ENCODE measurements at regions not wholly inside any gene's neighbourhood (a gene's known extent, or its start where the extent isn't known, plus 50 kb on each side); places are given as distances from the start of the nearest gene placed in this dataset.

DNA sequence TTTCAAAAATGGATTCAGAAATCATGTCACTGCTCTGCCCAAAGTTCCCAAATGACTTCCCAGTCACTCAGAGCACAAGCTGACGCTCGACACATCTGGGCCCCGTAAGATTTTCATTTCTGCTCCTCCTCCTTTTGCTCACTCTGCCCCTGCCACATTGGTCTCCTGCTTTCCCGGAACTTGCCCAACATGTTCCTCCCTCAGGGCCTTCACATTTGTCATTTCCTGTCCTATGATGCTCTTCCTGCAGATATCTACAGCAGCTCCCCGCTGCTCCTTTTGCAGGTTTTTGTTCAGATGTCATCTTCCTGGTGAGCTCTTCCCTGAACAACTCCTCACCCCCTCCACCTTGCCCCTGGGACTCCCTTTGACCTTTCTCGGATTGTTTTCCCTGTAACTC lies 58.5 kb upstream of the IVNS1ABP start:
- in situ Hi-C loops (cut with HindIII; ENCODE audit: extremely low pct_ligation_motif_present, low pct_unique_long_range_greater_than_20kb) (no loop called here), intact Hi-C loops (cut with micrococcal nuclease; ENCODE audit: unreplicated experiment) (no loop called here)
- ChIA-PET POLR2A (no interaction called here), CTCF (ENCODE audit: low intra/inter-chr PET ratio, low total read pairs) (no interaction called here)
- Histone ChIP-seq H3K4me3 (replicated peaks in 1 of 3; ENCODE audit: insufficient read depth in 1 of 3, low read depth in 2 of 3, low read length in 3 of 3) (no peak overlapping the region), H3K27ac (ENCODE audit: extremely low read length, insufficient read depth, low read length) (no peak overlapping the region), H4K20me1 (ENCODE audit: insufficient read depth, low read length) (no peaks in the 10 kb centered on the region), H3K27me3 (ENCODE audit: control insufficient read depth in 1 of 2, insufficient read depth in 2 of 2, low read length in 2 of 2) (no peaks in the 10 kb centered on the region), H2AFZ (ENCODE audit: low read length) (no peak overlapping the region), H3K4me1 (ENCODE audit: insufficient read depth, low read length) (no peaks in the 10 kb centered on the region), H3K36me3 (replicated peaks in 1 of 2; ENCODE audit: control insufficient read depth in 1 of 2, insufficient read depth in 2 of 2, low read length in 2 of 2) (no peaks in the 10 kb centered on the region), H3K9ac (ENCODE audit: insufficient read depth, low read depth, low read length) (no peak overlapping the region), H3K79me2 (ENCODE audit: insufficient read depth, low read length) (no peaks in the 10 kb centered on the region), H3K9me3 (ENCODE audit: low read length) (no peaks in the 10 kb centered on the region), H3K4me2 (ENCODE audit: low read depth, low read length) (no peak overlapping the region)
- no peak for ATAC-seq
- DNase-seq (ENCODE audit: low spot score) = no peak
- no TSS peak for BruUV-seq (replicated peaks)
- no peak for FAIRE-seq
- WGBS (ENCODE audit: low lambda C conversion rate) = 48% methylated on average over 6 of the region's 6 CpGs
- TF ChIP-seq TCF7 (IDR thresholded peaks at IDR 0.05; ENCODE audit: low read depth) (no peak), ZNF7 (CRISPR knock-in tag; IDR thresholded peaks at IDR 0.05) (no peak), TARDBP (CRISPR knock-in tag; IDR thresholded peaks at IDR 0.05) (no peak), ATM (IDR thresholded peaks at IDR 0.05; ENCODE audit: borderline replicate concordance) (no peak), EP300 (IDR thresholded peaks at IDR 0.05; ENCODE audit: low read depth in 2 of 2, low read length in 2 of 2) (no peak), EP300 (CRISPR knock-in tag; IDR thresholded peaks at IDR 0.05; ENCODE audit: borderline replicate concordance) (no peak), EEA1 (CRISPR knock-in tag; IDR thresholded peaks at IDR 0.05; ENCODE audit: borderline replicate concordance) (no peak), GATAD1 (CRISPR knock-in tag; IDR thresholded peaks at IDR 0.05) (no peak), NFE2 (CRISPR knock-in tag; IDR thresholded peaks at IDR 0.05) (no peak)
- TF ChIP-seq, protein P1, sequence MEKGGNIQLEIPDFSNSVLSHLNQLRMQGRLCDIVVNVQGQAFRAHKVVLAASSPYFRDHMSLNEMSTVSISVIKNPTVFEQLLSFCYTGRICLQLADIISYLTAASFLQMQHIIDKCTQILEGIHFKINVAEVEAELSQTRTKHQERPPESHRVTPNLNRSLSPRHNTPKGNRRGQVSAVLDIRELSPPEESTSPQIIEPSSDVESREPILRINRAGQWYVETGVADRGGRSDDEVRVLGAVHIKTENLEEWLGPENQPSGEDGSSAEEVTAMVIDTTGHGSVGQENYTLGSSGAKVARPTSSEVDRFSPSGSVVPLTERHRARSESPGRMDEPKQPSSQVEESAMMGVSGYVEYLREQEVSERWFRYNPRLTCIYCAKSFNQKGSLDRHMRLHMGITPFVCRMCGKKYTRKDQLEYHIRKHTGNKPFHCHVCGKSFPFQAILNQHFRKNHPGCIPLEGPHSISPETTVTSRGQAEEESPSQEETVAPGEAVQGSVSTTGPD (CRISPR knock-in tag; IDR thresholded peaks at IDR 0.05) = no peak
- TF ChIP-seq, protein P2, sequence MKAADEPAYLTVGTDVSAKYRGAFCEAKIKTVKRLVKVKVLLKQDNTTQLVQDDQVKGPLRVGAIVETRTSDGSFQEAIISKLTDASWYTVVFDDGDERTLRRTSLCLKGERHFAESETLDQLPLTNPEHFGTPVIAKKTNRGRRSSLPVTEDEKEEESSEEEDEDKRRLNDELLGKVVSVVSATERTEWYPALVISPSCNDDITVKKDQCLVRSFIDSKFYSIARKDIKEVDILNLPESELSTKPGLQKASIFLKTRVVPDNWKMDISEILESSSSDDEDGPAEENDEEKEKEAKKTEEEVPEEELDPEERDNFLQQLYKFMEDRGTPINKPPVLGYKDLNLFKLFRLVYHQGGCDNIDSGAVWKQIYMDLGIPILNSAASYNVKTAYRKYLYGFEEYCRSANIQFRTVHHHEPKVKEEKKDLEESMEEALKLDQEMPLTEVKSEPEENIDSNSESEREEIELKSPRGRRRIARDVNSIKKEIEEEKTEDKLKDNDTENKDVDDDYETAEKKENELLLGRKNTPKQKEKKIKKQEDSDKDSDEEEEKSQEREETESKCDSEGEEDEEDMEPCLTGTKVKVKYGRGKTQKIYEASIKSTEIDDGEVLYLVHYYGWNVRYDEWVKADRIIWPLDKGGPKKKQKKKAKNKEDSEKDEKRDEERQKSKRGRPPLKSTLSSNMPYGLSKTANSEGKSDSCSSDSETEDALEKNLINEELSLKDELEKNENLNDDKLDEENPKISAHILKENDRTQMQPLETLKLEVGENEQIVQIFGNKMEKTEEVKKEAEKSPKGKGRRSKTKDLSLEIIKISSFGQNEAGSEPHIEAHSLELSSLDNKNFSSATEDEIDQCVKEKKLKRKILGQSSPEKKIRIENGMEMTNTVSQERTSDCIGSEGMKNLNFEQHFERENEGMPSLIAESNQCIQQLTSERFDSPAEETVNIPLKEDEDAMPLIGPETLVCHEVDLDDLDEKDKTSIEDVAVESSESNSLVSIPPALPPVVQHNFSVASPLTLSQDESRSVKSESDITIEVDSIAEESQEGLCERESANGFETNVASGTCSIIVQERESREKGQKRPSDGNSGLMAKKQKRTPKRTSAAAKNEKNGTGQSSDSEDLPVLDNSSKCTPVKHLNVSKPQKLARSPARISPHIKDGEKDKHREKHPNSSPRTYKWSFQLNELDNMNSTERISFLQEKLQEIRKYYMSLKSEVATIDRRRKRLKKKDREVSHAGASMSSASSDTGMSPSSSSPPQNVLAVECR (CRISPR knock-in tag; IDR thresholded peaks at IDR 0.05; ENCODE audit: borderline replicate concordance) = no peak
- TF ChIP-seq, protein P3, sequence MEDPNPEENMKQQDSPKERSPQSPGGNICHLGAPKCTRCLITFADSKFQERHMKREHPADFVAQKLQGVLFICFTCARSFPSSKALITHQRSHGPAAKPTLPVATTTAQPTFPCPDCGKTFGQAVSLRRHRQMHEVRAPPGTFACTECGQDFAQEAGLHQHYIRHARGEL (CRISPR knock-in tag; IDR thresholded peaks at IDR 0.05) = no peak
- TF ChIP-seq, protein P4, sequence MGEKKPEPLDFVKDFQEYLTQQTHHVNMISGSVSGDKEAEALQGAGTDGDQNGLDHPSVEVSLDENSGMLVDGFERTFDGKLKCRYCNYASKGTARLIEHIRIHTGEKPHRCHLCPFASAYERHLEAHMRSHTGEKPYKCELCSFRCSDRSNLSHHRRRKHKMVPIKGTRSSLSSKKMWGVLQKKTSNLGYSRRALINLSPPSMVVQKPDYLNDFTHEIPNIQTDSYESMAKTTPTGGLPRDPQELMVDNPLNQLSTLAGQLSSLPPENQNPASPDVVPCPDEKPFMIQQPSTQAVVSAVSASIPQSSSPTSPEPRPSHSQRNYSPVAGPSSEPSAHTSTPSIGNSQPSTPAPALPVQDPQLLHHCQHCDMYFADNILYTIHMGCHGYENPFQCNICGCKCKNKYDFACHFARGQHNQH (CRISPR knock-in tag; IDR thresholded peaks at IDR 0.05) = no peak
- TF ChIP-seq, protein P5, sequence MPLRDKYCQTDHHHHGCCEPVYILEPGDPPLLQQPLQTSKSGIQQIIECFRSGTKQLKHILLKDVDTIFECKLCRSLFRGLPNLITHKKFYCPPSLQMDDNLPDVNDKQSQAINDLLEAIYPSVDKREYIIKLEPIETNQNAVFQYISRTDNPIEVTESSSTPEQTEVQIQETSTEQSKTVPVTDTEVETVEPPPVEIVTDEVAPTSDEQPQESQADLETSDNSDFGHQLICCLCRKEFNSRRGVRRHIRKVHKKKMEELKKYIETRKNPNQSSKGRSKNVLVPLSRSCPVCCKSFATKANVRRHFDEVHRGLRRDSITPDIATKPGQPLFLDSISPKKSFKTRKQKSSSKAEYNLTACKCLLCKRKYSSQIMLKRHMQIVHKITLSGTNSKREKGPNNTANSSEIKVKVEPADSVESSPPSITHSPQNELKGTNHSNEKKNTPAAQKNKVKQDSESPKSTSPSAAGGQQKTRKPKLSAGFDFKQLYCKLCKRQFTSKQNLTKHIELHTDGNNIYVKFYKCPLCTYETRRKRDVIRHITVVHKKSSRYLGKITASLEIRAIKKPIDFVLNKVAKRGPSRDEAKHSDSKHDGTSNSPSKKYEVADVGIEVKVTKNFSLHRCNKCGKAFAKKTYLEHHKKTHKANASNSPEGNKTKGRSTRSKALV (CRISPR knock-in tag; IDR thresholded peaks at IDR 0.05) = no peak
